GM19328 (cell line): ENCODE measurements at regions not wholly inside any gene's neighbourhood (a gene's known extent, or its start where the extent isn't known, plus 50 kb on each side); places are given as distances from the start of the nearest gene placed in this dataset.
"Not testable (repeated sequence)": the region's sequence is repeated elsewhere in the genome, so short reads cannot be mapped to it uniquely, and the experiment has no call there.

Experiments used
- ATAC-seq: cut with Tn5 transposase; IDR thresholded peaks from one replicate; pipeline ENCODE4 v1.9.1; 2021; ENCODE audit warnings: mild to moderate bottlenecking, moderate library complexity; ENCODE audit not compliant: unreplicated experiment

DNA sequence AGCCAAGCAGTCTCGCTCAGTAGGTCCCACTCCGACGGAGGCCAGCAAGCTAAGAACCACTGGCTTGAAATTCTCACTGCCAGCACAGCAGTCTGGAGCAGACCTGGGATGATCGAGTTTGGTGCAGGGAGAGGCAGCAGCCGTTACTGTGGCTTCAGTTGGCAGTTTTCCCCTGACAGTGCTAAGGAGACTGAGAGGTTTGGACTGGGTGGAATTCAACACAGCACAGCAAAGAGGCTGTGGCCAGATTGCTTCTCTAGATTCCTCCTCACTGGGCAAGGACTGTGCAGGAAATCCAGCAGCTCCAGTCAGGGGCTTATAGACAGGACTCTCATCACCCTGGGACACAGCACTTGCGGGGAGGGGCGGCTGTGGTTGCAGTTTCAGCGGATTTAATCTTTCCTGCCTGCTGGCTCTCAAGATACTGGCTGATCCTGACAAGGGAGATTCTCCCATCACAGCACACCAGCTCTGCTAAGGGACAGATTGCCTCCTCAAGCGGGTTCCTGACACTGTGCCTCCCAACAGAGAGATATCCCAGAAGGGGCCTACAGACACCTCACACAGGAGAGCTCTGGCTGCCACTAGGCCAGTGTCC is 122.1 kb downstream of the YIPF5 start:
- ATAC-seq: no peak

GRCh38 chr5:144055391-144055790 is 115.1 kb downstream of the YIPF5 start:
- not testable (repeated sequence) for ATAC-seq

DNA sequence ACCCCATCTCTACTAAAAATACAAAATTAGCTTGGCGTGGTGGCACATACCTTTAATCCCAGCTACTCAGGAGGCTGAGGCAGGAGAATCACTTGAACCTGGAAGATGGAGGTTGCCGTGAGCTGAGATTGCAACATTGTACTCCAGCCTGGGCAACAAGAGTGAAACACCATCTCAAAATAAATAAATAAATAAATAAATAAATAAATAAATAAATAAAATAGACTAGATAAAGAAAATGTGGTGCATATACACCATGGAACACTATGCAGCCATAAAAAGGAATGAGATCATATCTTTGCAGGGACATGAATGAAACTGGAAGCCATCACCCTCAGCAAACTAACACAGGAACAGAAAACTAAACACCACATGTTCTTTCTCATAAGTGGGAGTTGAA is 110.4 kb downstream of the YIPF5 start:
- not testable (repeated sequence) for ATAC-seq

- no peak for ATAC-seq
Observed at GRCh38 chr5:144060598-144060997, 109.9 kb downstream of the YIPF5 start.

DNA sequence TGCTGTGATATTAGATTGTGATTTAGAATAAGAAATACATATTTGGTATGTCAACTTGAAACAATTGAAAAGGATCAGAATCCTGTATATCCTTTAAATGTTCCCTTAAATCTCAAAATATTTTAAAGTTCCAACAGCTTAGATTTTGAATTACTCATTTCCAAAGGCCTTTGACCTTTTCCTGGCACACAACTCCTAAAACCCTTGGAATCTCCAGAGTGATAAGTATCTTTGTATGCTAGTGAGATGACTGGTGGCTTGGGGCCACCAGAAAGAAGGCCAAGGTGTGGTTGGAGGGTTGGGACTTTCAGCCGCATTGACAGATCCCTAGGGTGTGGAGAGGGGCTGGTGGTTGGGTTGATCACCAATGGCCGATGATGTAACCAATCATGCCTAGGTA is 104.7 kb downstream of the YIPF5 start:
- ATAC-seq: no peak

DNA sequence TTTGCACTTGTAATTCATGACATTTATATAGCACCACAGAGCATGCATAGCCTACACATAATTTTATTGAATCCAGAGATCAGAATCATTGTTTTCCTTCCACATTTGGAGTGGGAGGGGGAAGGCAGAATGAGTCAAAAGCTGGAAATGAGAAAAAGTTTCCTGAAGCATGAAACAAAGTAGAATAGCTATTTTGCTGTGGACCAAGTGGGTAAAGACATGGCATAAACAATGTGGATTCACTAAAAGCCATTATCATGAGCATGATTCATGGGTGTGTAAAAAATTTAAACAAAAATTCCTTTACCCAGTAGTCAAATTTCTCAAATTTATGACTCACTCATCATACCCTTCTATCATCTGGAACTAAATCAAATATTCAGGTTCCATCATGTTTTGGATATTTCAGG is 97.9 kb downstream of the YIPF5 start:
- no peak for ATAC-seq

DNA sequence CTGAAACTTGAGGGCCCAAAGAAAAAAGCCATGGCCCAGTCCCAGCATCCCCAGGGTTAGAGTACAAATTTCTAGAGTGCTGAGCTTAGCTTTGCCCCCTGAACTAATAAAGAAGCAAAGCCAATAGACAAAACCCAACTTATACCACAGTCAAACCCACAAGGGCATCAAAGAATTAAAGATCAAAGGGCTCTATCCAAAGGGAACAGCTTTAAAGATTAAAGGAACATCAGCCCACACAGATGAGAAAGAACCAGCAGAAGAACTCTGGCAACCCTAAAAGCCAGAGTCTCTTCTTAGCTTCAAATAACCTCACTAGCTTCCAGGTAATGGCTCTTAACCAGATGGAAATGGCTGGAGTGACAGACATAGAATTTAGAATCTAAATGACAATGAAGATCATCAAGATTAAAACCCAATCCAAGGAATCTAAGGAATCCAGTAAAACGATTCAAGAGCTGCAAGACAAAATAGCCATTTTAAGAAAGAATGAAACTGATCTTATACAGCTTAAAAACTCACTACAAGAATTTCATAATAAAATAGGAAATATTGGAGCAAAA is 93.9 kb downstream of the YIPF5 start:
- no peak for ATAC-seq

- no peak for ATAC-seq
Observed at GRCh38 chr5:144083185-144083584, 87.3 kb downstream of the YIPF5 start.

GRCh38 chr5:144084971-144085370 is 85.5 kb downstream of the YIPF5 start:
- no peak for ATAC-seq

GRCh38 chr5:144085381-144085780 is 85.1 kb downstream of the YIPF5 start:
- no peak for ATAC-seq

DNA sequence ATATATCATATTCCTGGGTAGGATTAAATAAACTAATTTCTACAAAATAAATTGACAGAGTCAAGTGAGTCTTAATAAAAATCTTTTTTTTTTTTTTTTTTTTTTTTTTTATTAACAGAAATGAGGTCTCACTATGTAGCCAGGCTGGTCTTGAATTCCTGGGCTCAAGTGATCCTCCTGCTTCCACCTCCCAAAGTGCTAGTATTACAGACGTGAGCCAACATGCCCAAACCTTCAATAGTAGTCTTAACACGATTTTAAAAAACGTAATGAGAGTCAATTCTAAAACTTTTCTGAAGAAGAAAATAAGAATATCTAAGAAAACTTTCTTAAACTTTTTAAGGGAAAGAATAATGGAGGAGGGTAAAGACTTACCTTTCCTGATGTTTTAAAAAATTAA is 84.2 kb downstream of the YIPF5 start:
- ATAC-seq: no peak

- ATAC-seq: no peak
Observed at GRCh38 chr5:144087576-144087975, 82.9 kb downstream of the YIPF5 start.

DNA sequence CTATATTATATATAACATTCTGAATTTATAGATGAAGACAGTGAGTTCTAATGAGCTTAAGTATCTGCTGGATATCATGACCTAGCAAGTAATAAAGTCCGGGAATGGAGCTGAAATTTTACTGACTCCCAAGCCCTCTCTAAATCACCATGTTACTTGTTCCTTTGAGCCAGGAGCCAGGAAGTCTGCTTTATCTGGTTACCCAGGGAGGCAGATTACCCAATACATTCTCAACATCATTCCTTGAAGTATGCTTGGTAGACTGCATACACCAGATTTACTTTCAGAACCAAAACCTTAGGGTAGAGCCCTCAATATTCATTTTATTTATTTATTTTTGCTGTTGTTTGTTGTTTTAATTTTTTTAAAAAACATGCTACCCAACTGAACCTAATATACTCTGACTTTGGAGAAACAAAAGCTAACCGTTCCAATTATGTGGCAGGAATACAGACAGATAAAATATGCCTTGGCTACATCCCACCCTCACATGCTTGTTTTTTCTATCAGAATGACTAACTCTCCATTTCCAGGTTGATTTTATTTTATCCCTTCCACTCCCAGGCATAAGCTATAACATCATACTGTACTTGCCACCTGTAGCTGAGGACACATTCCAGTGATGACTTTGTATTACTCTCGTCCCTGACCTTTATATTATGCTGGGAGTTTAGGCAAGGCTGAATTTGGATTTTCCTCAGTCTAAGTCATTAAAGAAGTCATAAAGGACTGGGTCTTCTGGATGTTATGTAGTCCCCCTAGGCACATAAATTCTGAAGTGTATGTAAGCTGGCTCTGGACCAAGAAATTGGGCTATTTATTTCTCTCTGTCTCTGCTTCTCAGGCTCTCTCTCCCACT is 82.0 kb downstream of the YIPF5 start:
- no peak for ATAC-seq

DNA sequence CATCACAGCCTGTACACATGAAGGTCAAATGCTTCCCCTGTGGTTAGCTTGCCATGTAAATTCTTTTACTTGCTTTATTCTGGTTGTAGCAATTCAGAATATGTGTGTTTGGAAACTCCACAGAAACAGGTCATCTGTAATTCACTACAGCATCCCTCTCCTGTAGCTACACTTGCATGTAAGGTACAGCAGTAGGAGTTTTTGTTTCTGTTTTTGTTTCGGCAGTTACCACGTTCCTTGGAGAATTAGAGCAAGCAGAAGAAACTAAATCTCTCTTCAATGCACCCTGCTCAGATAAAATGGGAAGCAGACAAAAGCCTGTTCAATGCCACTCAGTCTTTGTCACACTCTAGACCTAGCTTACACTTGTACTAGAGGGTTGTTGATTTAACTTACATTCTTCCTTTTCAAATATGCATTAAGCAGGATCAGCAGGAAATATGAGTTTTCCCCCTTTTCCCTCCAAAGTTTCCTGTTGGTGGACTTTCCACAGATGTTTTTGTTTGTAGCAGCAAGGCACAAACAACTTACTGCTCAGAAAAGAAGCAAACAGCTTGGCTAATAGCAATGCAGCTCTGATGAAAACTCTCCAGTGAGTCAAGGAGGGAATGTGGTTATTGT is 80.9 kb downstream of the YIPF5 start:
- no peak for ATAC-seq

DNA sequence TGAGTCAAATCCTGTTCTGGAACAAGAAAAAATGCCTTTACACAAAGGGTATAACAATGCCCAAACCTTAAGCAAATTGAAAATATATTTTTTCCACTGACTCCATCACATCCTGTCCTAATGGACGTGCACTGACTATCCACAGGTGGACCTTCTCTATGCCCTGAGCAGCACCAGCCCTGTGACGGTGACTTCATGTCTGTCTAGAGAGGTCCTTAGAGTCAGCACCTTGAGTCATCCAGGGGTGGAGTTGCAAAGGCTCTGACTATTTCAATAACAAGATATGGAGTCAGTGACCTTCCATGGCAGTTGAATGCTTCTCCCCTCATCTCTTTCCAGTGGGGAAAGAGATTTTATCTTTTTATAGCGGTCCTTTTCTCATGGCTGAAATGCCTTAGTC is 78.0 kb downstream of the YIPF5 start:
- no peak for ATAC-seq

- ATAC-seq: no peak
Observed at GRCh38 chr5:144093400-144093799, 77.1 kb downstream of the YIPF5 start.

DNA sequence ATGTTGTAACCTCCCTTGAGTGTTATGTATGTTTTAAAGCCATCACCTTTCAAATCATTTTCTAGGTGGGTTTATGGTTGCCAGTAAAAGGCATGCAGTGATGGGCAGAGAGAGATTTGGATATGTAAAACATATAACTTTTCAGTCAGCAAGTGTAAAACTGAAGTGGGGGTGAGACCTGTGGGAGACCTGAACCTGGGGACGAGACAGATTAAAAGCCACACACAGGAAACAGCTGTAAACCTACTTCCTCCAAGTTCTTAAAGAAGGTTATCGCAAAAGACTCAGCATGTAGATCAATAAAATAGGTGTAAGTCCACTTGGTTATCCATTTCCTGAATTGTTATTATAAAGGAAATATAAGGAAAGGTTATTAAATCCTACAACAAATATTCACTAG is 76.6 kb downstream of the YIPF5 start:
- ATAC-seq: no peak

- no peak for ATAC-seq
Observed at GRCh38 chr5:144100702-144101101, 69.8 kb downstream of the YIPF5 start.

DNA sequence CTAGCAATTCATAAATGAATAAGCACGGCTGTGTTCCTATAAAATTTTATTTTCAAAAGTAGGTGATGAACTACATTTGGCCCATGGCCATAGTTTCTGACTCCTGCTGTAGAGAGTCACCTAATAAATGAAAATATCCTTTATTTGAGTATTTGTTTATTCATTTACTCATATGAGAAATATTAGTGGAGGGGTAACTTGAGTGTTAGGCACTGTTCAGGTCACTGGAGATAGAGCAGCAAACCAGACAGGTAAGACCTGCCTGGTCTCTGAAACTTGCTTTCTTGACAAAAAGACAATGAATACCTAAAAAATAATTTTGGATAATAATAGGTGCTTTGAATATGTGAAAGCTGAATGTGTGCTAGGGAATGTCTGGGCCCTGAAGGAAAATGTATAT is 68.8 kb downstream of the YIPF5 start:
- no peak for ATAC-seq

DNA sequence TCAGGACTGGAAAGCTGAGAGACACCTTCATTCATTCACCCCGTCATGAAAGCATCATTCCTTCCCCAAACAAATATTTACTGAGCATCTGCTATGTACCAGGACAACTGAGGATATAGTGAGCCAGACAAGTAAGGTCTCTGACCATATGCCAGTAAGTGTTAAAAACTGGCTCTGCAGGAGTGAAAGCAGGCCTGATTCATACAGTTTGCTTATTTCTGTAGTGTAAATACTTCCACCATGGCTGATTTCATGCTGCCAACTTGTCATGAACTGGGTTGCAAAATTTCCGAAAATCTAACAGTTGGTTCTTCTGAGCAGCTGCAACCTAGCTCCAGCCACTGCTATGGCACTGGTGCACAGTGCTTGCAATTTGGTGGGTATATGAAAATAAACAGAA is 68.1 kb downstream of the YIPF5 start:
- ATAC-seq: no peak

DNA sequence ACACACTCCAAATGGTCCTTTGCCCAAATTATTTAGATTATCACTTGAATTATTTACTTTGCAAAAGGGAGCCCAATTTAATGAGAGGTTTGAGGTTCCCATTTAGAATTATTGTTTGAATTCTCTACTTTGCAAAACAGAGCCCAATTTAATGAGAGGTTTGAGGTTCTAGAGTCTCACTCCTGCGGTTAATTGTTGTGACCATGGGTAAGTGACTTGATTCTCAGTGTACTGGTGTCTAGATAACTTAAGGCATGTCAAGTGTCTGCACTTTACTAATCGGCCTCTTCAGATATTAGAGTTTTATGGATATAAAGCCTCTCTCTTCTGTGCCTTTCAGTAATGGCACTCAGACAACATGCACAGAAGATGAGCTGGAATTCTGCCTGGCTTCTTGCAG is 67.5 kb downstream of the YIPF5 start:
- ATAC-seq: no peak
